ENCODE measurements at regions not wholly inside any gene's neighbourhood (a gene's known extent, or its start where the extent isn't known, plus 50 kb on each side); places are given as distances from the start of the nearest gene placed in this dataset.

DNA sequence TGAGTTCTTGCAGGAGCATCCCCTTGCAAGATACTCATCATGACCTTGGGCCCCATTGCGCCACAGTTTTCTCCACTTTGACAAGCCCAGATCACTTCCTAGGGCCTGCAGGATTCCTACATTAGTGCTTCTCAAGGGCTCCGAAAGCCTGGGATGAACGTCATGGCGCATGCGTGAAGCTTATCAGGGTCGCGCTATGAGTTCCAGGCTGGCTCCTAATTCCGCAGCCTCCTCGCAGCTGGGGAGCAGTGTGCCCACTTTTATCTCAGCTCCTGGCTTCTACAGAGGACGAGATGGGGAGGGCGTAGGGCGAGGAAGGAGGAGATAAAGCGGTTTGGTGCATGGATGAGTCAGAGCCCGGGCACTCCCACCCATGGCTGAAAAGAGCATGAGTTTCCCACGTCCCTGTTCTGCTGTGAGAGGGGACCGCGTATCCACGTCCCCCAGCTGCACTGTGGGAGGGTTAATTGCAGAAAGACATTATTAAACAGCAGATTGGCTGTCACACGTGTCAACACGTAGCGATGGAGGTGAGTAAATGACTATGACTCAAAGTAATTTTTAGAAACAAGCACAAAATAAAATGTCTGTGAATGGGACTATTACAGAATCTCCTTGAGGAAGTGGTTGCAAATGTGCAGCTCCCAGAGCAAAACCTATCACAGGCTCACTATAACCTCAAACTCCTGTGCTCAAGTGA, 72.9 kb upstream of the DSP start (continued):
- TF ChIP-seq ZEB2 (IDR thresholded peaks at IDR 0.05) (0 out of 2 replicates have a peak, but pooled peaks have one; percentile 64), FOXK2 (conservative IDR thresholded peaks at IDR 0.05 in 1 of 2, IDR thresholded peaks at IDR 0.05 in 1 of 2; ENCODE audit: low read depth in 2 of 2) (0 out of 4 replicates have a peak, but pooled peaks of 1 of the 2 experiments have one; percentile 12), ZNF395 (CRISPR knock-in tag; IDR thresholded peaks at IDR 0.05) (peak; percentile 88), ZNF584 (CRISPR knock-in tag; IDR thresholded peaks at IDR 0.05; ENCODE audit: low read depth) (peak; percentile 51; the same call in 1 of the 2 replicates), ZNF175 (CRISPR knock-in tag; IDR thresholded peaks at IDR 0.05; ENCODE audit: low read depth) (peak; percentile 87), STAG1 (CRISPR knock-in tag; IDR thresholded peaks at IDR 0.05; ENCODE audit: borderline replicate concordance) (0 out of 2 replicates have a peak, but pooled peaks have one; percentile 6), MTF1 (CRISPR knock-in tag; IDR thresholded peaks at IDR 0.05; ENCODE audit: borderline replicate concordance) (no peak), SOX6 (IDR thresholded peaks at IDR 0.05) (peak; percentile 77), LEF1 (IDR thresholded peaks at IDR 0.05) (peak; percentile 75), ZNF561 (CRISPR knock-in tag; conservative IDR thresholded peaks at IDR 0.05) (no peak), CEBPB (tag; IDR thresholded peaks at IDR 0.05) (peak; percentile 83), E2F4 (CRISPR knock-in tag; IDR thresholded peaks at IDR 0.05; ENCODE audit: low read depth) (no peak), SMARCC2 (IDR thresholded peaks at IDR 0.05; ENCODE audit: low read depth) (peak; percentile 93), BRF1 (IDR thresholded peaks at IDR 0.05; ENCODE audit: borderline replicate concordance, extremely low read depth, insufficient read length) (no peak), GTF2B (IDR thresholded peaks at IDR 0.05; ENCODE audit: extremely low read depth, insufficient read length) (no peak), SPI1 (IDR thresholded peaks at IDR 0.05; ENCODE audit: borderline replicate concordance, low read depth, low read length) (0 out of 2 replicates have a peak, but pooled peaks have one; percentile 24), ZBTB33 (CRISPR knock-in tag; IDR thresholded peaks at IDR 0.05) (no peak), ZNF644 (tag; IDR thresholded peaks at IDR 0.05; ENCODE audit: low read depth) (no peak)
- TF ChIP-seq, protein P1, sequence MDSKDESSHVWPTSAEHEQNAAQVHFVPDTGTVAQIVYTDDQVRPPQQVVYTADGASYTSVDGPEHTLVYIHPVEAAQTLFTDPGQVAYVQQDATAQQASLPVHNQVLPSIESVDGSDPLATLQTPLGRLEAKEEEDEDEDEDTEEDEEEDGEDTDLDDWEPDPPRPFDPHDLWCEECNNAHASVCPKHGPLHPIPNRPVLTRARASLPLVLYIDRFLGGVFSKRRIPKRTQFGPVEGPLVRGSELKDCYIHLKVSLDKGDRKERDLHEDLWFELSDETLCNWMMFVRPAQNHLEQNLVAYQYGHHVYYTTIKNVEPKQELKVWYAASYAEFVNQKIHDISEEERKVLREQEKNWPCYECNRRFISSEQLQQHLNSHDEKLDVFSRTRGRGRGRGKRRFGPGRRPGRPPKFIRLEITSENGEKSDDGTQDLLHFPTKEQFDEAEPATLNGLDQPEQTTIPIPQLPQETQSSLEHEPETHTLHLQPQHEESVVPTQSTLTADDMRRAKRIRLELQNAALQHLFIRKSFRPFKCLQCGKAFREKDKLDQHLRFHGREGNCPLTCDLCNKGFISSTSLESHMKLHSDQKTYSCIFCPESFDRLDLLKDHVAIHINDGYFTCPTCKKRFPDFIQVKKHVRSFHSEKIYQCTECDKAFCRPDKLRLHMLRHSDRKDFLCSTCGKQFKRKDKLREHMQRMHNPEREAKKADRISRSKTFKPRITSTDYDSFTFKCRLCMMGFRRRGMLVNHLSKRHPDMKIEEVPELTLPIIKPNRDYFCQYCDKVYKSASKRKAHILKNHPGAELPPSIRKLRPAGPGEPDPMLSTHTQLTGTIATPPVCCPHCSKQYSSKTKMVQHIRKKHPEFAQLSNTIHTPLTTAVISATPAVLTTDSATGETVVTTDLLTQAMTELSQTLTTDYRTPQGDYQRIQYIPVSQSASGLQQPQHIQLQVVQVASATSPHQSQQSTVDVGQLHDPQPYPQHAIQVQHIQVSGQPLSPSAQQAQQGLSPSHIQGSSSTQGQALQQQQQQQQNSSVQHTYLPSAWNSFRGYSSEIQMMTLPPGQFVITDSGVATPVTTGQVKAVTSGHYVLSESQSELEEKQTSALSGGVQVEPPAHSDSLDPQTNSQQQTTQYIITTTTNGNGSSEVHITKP (IDR thresholded peaks at IDR 0.05; ENCODE audit: partially characterized antibody) = no peak

Data from K562 (cell line).